Activated gamma-delta T cell (primary cell): ENCODE measurements at regions not wholly inside any gene's neighbourhood (a gene's known extent, or its start where the extent isn't known, plus 50 kb on each side); places are given as distances from the start of the nearest gene placed in this dataset.

Experiments used
- DNase-seq: peaks from one replicate; lab custom pipeline; 2025; lab: John Stamatoyannopoulos, UW

- DNase-seq: no peak
Observed at GRCh38 chr21:16357994-16358393, 628.2 kb downstream of the USP25 start.

- no peak for DNase-seq
Observed at GRCh38 chr21:16358784-16359183, 629.0 kb downstream of the USP25 start.

- DNase-seq: no peak
Observed at GRCh38 chr21:16363100-16363499, 633.3 kb downstream of the USP25 start.

- no peak for DNase-seq
Observed at GRCh38 chr21:16363518-16363917, 633.7 kb downstream of the USP25 start.

- DNase-seq: no peak
Observed at GRCh38 chr21:16366207-16366606, 636.4 kb downstream of the USP25 start.

GRCh38 chr21:16367079-16367478, 637.3 kb downstream of the USP25 start:
- DNase-seq: no peak

- DNase-seq: no peak
Observed at GRCh38 chr21:16370186-16370585, 640.4 kb downstream of the USP25 start.

- no peak for DNase-seq
Observed at GRCh38 chr21:16372586-16372985, 642.8 kb downstream of the USP25 start.

- no peak for DNase-seq
Observed at GRCh38 chr21:16376673-16377072, 646.9 kb downstream of the USP25 start.

- DNase-seq: no peak
Observed at GRCh38 chr21:16377120-16377658, 647.4 kb downstream of the USP25 start.

- DNase-seq: no peak
Observed at GRCh38 chr21:16377857-16378256, 648.1 kb downstream of the USP25 start.

GRCh38 chr21:16378525-16378924, 648.7 kb downstream of the USP25 start:
- DNase-seq: no peak

GRCh38 chr21:16388291-16388690, 658.5 kb downstream of the USP25 start:
- no peak for DNase-seq

- no peak for DNase-seq
Observed at GRCh38 chr21:16388911-16389560, 659.3 kb downstream of the USP25 start.

GRCh38 chr21:16389643-16390042, 659.9 kb downstream of the USP25 start:
- DNase-seq: no peak

GRCh38 chr21:16395285-16395684, 665.5 kb downstream of the USP25 start:
- DNase-seq: no peak

- no peak for DNase-seq
Observed at GRCh38 chr21:16402752-16403151, 673.0 kb downstream of the USP25 start.

- DNase-seq: no peak
Observed at GRCh38 chr21:16404776-16405175, 675.0 kb downstream of the USP25 start.

GRCh38 chr21:16406355-16406754, 676.6 kb downstream of the USP25 start:
- DNase-seq: no peak

GRCh38 chr21:16407403-16408240, 677.8 kb downstream of the USP25 start:
- DNase-seq: no peak

- no peak for DNase-seq
Observed at GRCh38 chr21:16408280-16408679, 678.5 kb downstream of the USP25 start.

GRCh38 chr21:16409352-16409751, 679.6 kb downstream of the USP25 start:
- no peak for DNase-seq

- DNase-seq: no peak
Observed at GRCh38 chr21:16418226-16418625, 688.4 kb downstream of the USP25 start.
